ENCODE measurements at regions not wholly inside any gene's neighbourhood (a gene's known extent, or its start where the extent isn't known, plus 50 kb on each side); places are given as distances from the start of the nearest gene placed in this dataset.
"Not testable (repeated sequence)": the region's sequence is repeated elsewhere in the genome, so short reads cannot be mapped to it uniquely, and the experiment has no call there.

DNA sequence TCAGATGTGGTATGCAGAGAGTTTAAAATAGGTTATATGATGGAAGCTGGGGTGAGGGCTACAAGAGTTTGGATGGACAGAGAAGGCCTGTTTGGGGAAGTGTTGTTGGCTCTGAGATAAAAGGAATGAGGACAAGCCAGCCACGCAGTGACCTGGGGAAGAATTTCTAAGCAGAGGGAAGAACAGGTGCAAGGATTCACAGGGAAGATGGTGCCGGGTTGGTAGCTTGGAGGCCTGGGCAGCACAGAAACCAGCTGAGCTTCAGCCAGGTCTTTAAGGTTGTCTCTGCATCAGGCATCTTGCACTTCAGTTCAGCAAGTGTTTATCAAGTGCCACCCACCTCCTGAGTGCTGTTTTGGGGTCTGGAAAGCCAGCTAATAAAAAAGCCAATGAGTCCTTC lies 1163.7 kb downstream of the AACS start:
- DNase-seq (ENCODE audit: low spot score) = no peak

DNA sequence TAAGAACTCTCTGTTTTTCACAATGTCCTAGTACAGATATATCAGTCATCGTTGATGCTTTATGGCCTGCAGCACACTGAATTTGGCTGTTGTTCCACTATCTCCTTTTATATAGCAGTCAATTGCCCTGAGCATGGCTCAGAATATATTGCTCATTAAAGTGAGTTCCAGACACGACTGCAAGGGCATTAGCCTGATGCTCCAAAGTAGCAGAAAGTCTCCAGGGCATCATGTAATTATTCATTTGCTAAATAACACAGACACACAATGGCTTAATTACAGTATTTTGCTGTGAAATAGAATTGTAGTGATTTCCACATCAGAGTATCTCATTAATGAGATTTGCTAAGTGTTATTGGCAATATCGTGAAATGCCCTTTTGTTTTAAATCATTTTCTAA lies 1167.5 kb downstream of the AACS start:
- no peak for DNase-seq (ENCODE audit: low spot score)

DNA sequence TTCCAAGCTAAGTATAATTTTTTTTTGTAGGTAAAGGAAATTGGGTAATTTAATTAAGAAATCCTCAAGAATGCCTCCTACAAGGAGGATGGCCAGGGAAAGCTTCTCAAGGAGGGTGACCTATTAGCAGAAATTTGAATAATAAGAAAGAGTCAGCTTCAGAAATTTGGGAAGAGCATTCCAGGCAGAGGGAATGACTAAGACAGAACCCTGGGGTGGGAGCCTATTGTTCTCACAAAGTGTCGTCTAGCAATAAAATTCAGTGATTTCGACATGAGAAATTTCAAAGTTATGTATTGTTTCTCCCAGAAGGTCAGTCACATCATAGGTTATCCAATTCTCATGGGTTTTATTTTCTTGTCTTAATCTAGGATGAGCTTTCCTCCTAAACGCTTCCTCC lies 1168.4 kb downstream of the AACS start:
- no peak for DNase-seq (ENCODE audit: low spot score)

DNA sequence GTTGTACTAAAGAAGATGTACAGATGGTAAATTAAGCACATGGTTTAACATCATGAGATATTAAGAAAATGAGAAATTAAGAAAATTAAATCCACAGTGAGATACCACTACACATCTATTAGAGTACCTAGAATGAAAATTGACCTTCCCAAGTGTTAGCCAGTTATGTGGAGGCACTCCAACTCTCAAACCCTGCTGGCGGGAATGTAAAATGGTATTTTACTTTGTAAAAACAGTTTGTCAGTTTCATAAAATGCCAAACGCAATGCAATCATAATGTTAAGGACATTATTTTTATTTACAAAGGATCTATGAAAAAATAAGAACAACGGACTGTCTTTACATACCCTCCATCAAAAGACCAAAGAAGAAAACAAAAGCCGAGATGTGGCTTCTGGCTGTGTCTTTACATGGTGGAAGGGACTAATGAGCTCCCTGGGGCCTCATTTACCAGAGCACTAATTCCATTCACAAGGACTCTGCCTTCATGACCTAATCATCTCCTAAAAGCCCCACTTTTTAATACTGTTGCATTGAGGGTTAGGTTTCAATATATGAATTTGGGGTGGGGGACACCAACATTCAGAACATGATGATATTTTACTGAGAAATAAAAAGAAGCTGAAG lies 1178.7 kb downstream of the AACS start:
- DNase-seq (ENCODE audit: low spot score) = no peak

DNA sequence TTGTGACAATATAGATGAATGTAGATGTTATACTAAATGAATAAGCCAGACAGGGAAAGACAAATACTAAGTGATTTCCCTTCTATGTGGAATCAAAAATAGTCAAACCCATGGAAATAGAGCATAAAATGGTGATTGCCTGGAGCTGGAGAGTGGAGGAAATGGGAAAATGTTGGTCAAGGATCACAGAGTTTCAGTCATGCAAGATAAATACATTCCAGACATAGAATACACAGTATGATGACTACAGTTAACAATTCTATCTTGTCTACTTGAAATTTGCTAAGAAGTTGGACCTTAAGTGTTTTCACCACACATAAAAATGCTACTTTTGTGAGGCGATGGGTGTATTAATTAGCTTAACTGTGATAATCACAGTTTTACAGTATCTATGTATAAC lies 1182.7 kb downstream of the AACS start:
- no peak for DNase-seq (ENCODE audit: low spot score)

DNA sequence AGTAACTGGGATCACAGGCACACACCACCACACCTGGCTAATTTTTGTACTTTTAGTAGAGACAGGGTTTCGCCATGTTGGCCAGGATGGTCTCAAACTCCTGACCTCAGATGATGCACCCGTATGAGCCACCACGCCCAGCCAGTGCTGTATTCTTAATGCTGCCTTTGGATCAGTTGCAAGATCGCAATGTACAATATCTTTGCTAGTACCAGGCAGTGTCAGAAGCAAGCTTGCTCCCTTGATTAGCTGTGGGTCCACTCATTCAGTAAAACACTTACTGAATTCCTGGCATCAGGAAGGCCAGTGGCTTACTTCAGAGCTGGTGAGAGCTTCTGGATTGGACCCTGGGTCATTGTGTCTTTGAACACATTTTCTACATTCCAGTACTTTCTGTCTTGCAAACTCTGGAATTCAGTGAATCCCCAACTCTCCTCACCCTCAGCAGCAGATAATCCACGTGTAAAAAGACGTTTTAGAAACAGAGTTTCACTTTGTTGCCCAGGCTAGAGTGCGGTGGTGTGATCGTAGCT lies 1183.7 kb downstream of the AACS start:
- no peak for DNase-seq (ENCODE audit: low spot score)

DNA sequence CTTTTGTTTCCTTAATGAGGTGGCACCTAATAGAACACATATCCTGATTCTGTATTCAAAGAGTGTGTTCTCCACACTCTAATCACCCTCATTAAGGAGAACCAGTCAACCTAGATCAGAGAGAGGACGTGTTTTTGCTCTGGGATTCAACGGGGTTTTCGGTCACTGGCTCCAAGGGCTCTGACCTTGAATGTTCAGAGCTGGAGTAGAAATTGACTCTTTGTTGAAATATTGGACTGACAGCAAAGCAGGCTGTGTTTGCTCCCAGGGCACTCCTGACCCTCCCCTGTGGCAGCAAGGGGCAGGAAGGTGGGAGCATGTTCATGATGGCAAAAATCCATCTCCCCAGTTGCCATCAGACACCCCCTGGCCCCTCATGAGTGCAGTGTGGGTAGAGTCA lies 1193.0 kb downstream of the AACS start:
- no peak for DNase-seq (ENCODE audit: low spot score)

DNA sequence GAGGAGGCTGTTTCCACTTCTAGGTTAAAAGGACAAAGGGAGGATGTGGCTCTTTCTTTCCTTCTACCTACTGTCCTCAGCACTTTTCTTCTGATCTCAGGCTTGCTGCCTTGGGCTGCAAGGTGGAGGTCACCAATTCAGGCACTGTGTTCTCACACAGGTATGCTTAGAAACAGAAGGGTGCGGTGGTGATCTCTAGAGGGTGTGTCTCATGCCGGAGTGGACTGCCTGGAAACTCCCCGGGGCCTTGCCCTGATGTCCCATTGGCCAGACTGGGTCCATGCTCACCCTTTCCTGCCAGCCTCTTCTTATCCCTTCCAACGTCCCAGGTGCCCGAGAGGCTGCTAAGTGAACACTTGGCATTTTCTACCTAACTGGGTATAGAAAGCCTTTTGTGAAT lies 1197.6 kb downstream of the AACS start:
- no peak for DNase-seq (ENCODE audit: low spot score)

DNA sequence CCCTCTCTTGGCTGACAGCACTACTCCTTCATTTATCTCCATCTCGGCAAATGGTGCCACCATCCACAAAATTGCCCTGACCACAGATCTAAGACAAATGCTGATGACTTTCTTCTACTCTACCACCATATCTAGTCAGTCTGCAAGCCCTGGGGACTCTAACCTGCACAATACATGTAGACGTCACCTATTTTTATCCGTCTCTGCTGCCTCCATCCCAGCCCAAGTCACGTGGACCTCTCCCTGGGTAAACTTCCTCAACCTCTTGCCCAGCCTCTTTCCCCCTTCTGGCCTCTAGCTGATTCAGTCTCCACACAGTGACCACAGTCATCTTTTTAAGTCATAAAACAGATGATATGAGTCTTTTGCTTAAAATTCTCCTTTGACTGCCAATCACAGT lies 1203.0 kb downstream of the AACS start:
- no peak for DNase-seq (ENCODE audit: low spot score)

DNA sequence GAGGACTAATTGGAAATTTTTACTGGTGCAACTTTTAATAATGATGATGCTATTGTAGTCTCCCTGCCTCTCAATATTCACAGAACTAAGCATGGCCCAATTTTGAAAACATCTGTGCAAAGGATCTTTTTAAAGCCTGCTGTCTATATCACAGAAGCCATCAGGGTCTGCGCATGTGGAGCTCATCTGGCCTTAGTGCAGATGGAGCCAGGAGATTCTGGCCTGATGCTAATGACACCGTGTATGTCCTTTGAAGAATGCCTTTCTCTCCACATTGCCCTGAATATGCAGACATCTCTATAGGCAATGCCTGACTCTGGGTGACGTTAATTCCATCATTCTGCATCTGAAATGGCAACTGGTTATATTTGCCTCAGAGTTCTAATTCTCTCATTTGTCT lies 1205.9 kb downstream of the AACS start:
- no peak for DNase-seq (ENCODE audit: low spot score)

DNA sequence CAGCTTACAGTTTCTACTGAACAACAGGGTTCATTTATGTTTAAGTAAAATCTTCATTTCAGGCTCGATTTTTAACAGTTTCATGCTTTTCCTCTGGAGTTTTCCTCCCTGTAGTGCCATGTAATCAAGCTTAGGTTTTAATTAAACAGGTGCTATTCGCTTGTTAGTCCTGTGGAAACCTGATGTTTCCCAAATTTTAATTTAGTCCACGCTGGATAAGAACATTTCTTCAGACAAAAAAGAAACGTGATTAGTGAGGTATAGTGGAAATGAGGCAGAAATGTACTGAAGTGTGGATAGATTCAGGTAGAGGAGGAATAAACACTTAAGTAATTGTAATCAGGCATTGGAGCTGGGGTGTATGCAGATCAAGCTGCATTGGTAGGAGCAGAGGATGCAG lies 1217.5 kb downstream of the AACS start:
- no peak for DNase-seq (ENCODE audit: low spot score)

DNA sequence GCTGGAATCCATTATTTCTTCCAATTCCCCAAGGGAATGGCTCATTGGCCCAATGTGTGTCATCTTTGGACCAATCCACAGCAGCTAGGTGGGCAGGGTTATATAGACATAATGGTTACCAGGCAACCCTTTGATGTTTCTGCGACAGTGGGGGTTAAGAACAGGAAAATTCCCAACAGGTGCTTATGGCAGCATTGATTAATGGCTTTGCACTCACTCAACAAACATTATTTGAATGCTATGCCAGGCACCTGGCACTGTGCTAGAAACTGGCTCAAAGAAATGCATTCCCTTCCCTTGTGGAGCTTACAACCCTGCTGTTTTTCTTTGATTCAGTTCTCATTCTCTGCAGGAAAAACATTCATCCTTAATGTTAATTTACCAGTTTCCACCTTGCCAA lies 1221.0 kb downstream of the AACS start:
- DNase-seq (ENCODE audit: low spot score) = no peak

DNA sequence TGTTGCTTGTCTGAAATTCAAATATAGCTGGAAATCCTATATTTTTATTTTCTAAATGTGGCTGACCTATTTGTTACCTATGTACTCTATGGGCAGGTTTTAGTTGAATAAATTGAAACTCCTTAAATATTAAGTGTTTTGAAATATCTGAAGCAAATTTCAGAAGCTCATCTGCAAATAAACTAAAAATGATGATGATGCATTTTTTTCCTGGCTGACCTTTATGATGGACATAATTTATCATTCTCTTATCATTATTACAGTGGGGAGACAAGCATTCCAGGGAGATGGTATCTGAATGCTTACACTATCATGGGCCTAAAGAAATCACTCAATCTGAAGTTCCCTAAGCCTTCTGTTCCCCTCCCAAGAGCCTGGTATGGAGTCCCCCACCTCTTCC lies 1225.2 kb downstream of the AACS start:
- DNase-seq (ENCODE audit: low spot score) = no peak

DNA sequence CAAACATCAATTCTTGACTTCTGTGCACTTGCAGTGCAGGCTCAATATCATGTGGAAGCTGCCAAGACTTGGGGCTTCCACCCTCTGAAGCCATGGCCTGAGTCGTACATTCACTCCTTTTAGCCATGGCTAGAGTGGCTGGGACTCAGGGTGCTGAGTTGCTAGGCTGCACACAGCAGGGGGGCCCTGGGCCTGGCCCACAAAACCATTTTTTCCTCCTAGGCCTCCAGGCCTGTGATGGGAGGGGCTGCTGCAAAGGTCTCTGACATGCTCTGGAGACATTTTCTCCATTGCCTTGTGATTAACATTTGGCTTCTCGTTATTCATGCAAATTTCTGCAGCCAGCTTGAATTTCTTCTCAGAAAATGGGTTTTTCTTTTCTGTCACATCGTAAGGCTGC lies 1226.8 kb downstream of the AACS start:
- not testable (repeated sequence) for DNase-seq (ENCODE audit: low spot score)

DNA sequence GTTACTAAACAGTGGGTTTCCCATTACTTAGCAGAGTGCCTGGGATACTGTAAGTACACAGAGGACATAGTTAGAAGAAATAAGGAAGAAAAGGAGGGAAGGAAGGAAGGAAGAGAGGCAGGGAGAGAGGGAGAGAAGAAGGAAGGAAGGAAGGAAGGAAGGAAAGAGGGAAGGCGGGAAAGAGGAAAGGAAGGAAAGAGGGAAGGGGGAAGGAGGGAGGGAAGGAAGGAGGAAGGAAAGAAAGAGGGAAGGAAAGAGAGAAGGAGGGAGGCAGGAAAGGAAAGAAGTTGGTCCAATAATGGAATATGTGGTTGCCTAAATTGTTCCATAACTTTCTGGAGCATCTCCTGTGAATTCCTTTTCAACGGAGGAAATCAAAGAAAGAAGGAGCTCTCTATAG lies 1230.4 kb downstream of the AACS start:
- DNase-seq (ENCODE audit: low spot score) = no peak

DNA sequence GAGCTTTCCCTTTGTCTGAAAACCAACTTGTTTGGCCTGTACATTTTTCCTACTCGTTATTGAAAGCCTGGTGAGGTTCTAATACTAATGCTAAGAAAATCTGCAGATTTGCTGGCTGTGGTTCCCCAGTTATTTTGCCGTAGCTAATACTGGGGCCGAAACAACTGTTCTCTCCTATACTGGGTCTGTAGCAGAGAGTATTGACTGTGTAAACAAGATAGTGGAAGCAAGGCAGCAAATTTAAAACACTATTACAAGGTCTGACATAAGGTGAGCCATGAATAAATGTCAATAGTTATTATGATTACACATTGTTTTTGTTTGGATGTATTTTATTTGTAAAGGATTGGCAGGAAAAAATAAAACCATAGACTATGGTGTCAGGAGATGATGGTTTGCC lies 1244.0 kb downstream of the AACS start:
- DNase-seq (ENCODE audit: low spot score) = no peak

DNA sequence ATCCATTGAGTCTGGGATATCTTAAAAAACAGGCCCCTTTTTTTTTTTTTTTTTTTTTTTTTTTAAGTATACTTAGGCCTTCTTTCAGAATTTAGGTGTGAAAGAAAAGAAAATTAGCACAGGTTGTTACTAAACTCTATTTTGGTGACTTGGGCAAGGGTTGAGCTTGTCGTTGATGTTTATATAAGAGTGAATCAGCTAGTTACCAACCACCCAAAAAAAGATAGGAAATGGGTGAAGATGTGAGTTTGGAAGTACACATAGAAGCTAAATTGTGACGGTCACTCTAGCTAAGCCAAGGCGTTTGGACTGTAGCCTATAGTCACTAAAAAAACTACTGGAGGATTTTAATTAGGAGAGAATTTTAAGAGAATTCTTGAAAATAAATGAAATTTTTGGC lies 1247.2 kb downstream of the AACS start:
- no peak for DNase-seq (ENCODE audit: low spot score)

DNA sequence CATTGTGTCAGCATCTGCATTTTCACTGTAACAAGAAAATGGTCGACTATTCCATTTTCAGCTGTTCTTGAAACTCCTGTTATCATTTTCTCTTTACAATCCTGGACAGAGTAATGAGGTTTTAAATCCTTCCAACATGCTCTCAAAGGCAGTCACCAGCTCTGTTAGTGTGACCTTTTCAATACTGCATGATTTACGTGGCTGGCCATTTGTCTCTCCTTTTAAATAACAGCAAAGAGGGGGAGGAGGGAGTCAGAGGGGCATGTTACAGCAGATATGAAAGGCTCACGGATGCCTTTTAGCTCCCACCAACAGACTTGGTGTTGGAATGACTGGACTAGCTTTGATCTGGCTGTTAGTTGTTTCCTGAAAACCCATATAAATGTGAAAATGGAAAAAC lies 1251.2 kb downstream of the AACS start:
- no peak for DNase-seq (ENCODE audit: low spot score)

DNA sequence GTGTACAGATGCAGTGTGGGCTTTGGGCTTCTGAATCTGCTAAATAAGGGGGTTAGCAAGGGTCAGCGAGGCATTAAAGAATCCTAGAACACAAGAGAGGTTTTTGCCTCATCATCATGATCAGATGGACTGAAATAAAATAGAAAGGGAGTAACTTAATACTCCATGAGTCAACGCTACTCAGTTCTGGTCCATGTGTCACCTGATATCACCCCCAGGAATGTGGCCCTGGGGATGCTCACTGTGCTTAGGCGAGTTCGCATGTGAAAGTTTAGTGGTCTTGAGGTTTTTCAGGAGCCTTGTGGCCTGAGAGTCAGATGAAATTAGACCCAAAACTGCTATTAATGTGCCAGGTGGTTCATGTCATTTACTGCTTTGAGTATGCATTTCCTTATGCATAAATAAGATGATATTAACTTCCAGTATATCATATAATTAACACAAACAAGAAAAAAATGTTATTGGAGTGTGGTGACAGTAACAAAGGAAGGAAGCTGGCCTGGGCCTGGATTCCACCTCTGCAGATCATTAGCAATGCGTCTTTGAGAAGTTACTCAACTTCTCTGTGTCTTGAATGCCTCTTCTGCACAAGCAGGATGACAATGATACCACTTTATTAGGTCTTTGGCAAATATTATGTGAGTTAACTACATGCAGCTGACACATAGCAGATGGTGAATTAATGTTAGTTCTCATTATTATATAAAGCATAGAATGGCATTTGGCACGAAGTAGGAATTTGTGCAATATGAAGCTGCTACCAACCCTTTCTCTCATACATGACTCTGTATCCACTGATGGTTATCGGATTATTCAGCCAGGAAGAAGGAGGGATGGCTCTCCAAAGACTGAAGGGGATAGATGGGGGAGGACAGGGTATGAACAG lies 1272.6 kb downstream of the AACS start:
- no peak for DNase-seq (ENCODE audit: low spot score)

DNA sequence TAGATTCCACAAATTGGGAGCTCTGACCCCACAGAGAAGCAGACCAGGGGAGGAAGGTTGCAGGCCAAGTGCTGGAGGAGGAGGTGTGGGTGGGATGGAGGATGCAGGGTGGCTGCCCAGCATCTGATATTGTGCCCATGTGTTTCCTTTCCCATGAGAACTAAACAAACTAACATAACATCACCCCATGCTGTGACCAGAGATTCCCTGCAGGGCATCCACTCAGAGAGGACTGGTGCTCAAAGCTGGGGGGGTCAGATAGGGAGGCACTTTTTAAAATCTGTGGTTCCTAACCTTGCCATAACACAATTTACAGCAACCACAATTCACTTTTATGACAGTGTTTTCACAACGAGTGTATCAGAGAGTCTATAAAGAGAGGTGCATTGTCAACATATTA lies 1277.6 kb downstream of the AACS start:
- DNase-seq (ENCODE audit: low spot score) = no peak

DNA sequence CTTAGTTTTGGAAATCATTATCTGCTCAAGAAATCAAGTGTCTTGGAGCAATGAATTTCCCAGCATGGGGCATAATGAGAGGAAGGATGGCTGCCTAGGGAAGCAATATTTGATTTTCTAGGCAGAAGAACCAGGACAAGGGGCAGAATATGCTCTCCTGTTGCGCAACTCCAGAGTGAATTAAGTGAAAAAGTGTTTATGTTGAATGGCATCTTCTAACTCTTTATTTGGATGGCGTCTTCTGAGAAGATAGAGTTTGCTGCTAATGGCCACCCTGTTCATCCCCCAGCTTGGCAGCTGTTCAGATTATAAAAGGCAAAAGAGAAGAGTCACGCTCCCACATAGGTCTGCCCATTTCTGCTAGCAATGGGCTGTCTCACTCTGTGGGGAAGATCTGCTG lies 1278.1 kb downstream of the AACS start:
- DNase-seq (ENCODE audit: low spot score) = no peak

DNA sequence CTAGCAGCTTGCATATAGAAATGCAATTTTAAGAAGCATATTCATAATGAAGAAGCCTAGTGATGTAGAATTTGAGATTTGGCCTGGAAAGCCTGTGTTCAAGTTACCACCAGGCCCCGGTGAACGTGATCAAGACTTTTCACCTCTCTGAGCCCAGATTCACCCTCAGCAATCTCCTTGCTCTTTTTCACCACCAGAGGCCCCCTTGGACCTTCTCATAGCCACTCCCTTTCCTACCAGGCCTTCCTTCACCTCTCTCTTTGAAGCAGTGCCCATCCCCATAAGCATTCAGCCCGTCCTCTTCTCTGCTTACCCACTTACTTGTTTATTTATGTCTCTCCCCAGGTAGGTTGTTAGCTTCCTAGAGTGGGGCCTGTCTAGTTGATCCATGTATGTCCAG lies 1280.9 kb downstream of the AACS start:
- no peak for DNase-seq (ENCODE audit: low spot score)

DNA sequence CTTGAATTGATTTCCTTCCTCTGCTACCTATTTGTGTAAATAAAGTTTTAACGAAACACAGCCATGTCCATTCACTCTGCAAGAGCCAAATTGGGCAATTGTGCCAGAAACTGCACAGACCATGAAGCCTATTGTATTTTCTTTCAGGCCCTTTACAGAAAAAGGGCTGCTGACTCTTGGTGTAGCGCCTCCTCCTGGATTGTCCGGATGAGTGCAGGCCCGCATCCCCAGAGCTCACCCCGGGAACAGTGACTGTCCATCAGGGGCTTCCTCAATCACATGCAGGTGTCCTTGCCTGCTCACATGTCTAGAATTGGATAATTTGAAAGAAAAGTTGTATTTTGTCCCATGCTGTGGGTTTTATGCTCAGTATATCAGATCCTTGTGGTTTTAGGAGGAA lies 1282.2 kb downstream of the AACS start:
- DNase-seq (ENCODE audit: low spot score) = no peak
